ENCODE measurements at regions not wholly inside any gene's neighbourhood (a gene's known extent, or its start where the extent isn't known, plus 50 kb on each side); places are given as distances from the start of the nearest gene placed in this dataset.
A peak's percentile ranks its signal among the peaks of the same experiment; 100 is the strongest.

- TF ChIP-seq SUZ12 (IDR thresholded peaks at IDR 0.05) = no peak
- peak; percentile 80 for TF ChIP-seq PKNOX1 (IDR thresholded peaks at IDR 0.05)
- no peak for TF ChIP-seq CTBP1 (IDR thresholded peaks at IDR 0.05; ENCODE audit: borderline replicate concordance)
- POLR2A ChIA-PET = no interaction called here
- DNase-seq (ENCODE audit: extremely low spot score) = no peak
- CTCF ChIA-PET = no interaction called here
Measured at GRCh38 chr15:92770641-92771040, 115.1 kb upstream of the FAM174B start.

- ChIA-PET CTCF (no interaction called here), POLR2A (no interaction called here)
- DNase-seq (ENCODE audit: extremely low spot score) = no peak
- TF ChIP-seq ARNT (IDR thresholded peaks at IDR 0.05) (no peak), FOXK2 (IDR thresholded peaks at IDR 0.05) (no peak), SP1 (IDR thresholded peaks at IDR 0.05) (no peak), FOXM1 (IDR thresholded peaks at IDR 0.05; ENCODE audit: borderline replicate concordance) (no peak), LEF1 (IDR thresholded peaks at IDR 0.05; ENCODE audit: borderline replicate concordance) (no peak), PKNOX1 (IDR thresholded peaks at IDR 0.05) (no peak), NFRKB (IDR thresholded peaks at IDR 0.05) (no peak), SUZ12 (IDR thresholded peaks at IDR 0.05) (no peak), ELF4 (IDR thresholded peaks at IDR 0.05) (no peak), L3MBTL2 (conservative IDR thresholded peaks at IDR 0.05) (no peak), HDGF (IDR thresholded peaks at IDR 0.05; ENCODE audit: borderline replicate concordance) (no peak), CTBP1 (IDR thresholded peaks at IDR 0.05; ENCODE audit: borderline replicate concordance) (no peak), BHLHE40 (IDR thresholded peaks at IDR 0.05; ENCODE audit: borderline replicate concordance) (no peak), TARDBP (IDR thresholded peaks at IDR 0.05) (no peak), FOXA1 (IDR thresholded peaks at IDR 0.05) (no peak), ZNF384 (IDR thresholded peaks at IDR 0.05) (no peak)
Measured at GRCh38 chr15:92772061-92772460, 116.5 kb upstream of the FAM174B start.

- DNase-seq (ENCODE audit: extremely low spot score) = no peak
- CTCF ChIA-PET = no interaction called here
- POLR2A ChIA-PET = interaction anchor here (0.7 kb wide), 1 partner anchor 20 kb away, joined by 3 read pairs; no protein-coding TSS in a partner anchor
- no peak for TF ChIP-seq ARNT (IDR thresholded peaks at IDR 0.05)
- TF ChIP-seq TARDBP (IDR thresholded peaks at IDR 0.05) = no peak
- no peak for TF ChIP-seq NFRKB (IDR thresholded peaks at IDR 0.05)
- TF ChIP-seq SP1 (IDR thresholded peaks at IDR 0.05) = no peak
- no peak for TF ChIP-seq BHLHE40 (IDR thresholded peaks at IDR 0.05; ENCODE audit: borderline replicate concordance)
- no peak for TF ChIP-seq ELF4 (IDR thresholded peaks at IDR 0.05)
- TF ChIP-seq HDGF (IDR thresholded peaks at IDR 0.05; ENCODE audit: borderline replicate concordance) = no peak
- TF ChIP-seq FOXA1 (IDR thresholded peaks at IDR 0.05) = no peak
Measured at GRCh38 chr15:92772626-92773244, 117.2 kb upstream of the FAM174B start.

GRCh38 chr15:92773340-92773739 lies 117.8 kb upstream of the FAM174B start:
- no peak for DNase-seq (ENCODE audit: extremely low spot score)
- TF ChIP-seq ELF4 (IDR thresholded peaks at IDR 0.05) (no peak), CTBP1 (IDR thresholded peaks at IDR 0.05; ENCODE audit: borderline replicate concordance) (no peak), ZNF384 (IDR thresholded peaks at IDR 0.05) (no peak), FOXM1 (IDR thresholded peaks at IDR 0.05; ENCODE audit: borderline replicate concordance) (no peak), SUZ12 (IDR thresholded peaks at IDR 0.05) (no peak), BHLHE40 (IDR thresholded peaks at IDR 0.05; ENCODE audit: borderline replicate concordance) (no peak), TARDBP (IDR thresholded peaks at IDR 0.05) (no peak), HDGF (IDR thresholded peaks at IDR 0.05; ENCODE audit: borderline replicate concordance) (no peak), FOXA1 (IDR thresholded peaks at IDR 0.05) (no peak), L3MBTL2 (conservative IDR thresholded peaks at IDR 0.05) (no peak), NFRKB (IDR thresholded peaks at IDR 0.05) (no peak), LEF1 (IDR thresholded peaks at IDR 0.05; ENCODE audit: borderline replicate concordance) (no peak), FOXK2 (IDR thresholded peaks at IDR 0.05) (no peak), SP1 (IDR thresholded peaks at IDR 0.05) (no peak), PKNOX1 (IDR thresholded peaks at IDR 0.05) (no peak)
- CTCF ChIA-PET = no interaction called here
- POLR2A ChIA-PET = no interaction called here

GRCh38 chr15:92779874-92780273 lies 120.2 kb upstream of the CHD2 start:
- no peak for TF ChIP-seq ZNF384 (IDR thresholded peaks at IDR 0.05)
- TF ChIP-seq FOXA1 (IDR thresholded peaks at IDR 0.05) = no peak
- TF ChIP-seq HDGF (IDR thresholded peaks at IDR 0.05; ENCODE audit: borderline replicate concordance) = no peak
- TF ChIP-seq L3MBTL2 (conservative IDR thresholded peaks at IDR 0.05) = no peak
- no peak for TF ChIP-seq ELF4 (IDR thresholded peaks at IDR 0.05)
- no peak for TF ChIP-seq SP1 (IDR thresholded peaks at IDR 0.05)
- CTCF ChIA-PET = no interaction called here
- POLR2A ChIA-PET = no interaction called here
- DNase-seq (ENCODE audit: extremely low spot score) = no peak

GRCh38 chr15:92780843-92781242 lies 119.3 kb upstream of the CHD2 start:
- TF ChIP-seq L3MBTL2 (conservative IDR thresholded peaks at IDR 0.05) = no peak
- TF ChIP-seq ELF4 (IDR thresholded peaks at IDR 0.05) = no peak
- TF ChIP-seq PKNOX1 (IDR thresholded peaks at IDR 0.05) = no peak
- no peak for TF ChIP-seq CTBP1 (IDR thresholded peaks at IDR 0.05; ENCODE audit: borderline replicate concordance)
- no peak for TF ChIP-seq ARNT (IDR thresholded peaks at IDR 0.05)
- TF ChIP-seq BHLHE40 (IDR thresholded peaks at IDR 0.05; ENCODE audit: borderline replicate concordance) = no peak
- no peak for TF ChIP-seq FOXA1 (IDR thresholded peaks at IDR 0.05)
- TF ChIP-seq SP1 (IDR thresholded peaks at IDR 0.05) = no peak
- no peak for TF ChIP-seq LEF1 (IDR thresholded peaks at IDR 0.05; ENCODE audit: borderline replicate concordance)
- TF ChIP-seq ZNF384 (IDR thresholded peaks at IDR 0.05) = no peak
- DNase-seq (ENCODE audit: extremely low spot score) = no peak
- ChIA-PET CTCF (interaction anchor here (0.6 kb wide), 1 partner anchor 477 kb away, joined by 5 read pairs; no protein-coding TSS in a partner anchor), POLR2A (no interaction called here)
